HFFc6 (cell line): ENCODE measurements at regions not wholly inside any gene's neighbourhood (a gene's known extent, or its start where the extent isn't known, plus 50 kb on each side); places are given as distances from the start of the nearest gene placed in this dataset.

Experiments used
- DNase-seq: peaks from one replicate; pipeline ENCODE4 v3.0.0-alpha.2; 2018
- H3K27ac Mint-ChIP-seq: 2 replicates; pipeline ENCODE4 v1.8.0; 2020; ENCODE audit warnings: mild to moderate bottlenecking, mixed read lengths
- H3K27me3 Mint-ChIP-seq: 2 replicates; pipeline ENCODE4 v1.8.0; 2021; ENCODE audit warnings: mild to moderate bottlenecking, moderate library complexity, mixed read lengths; ENCODE audit not compliant: insufficient read depth
- H3K36me3 Mint-ChIP-seq: 2 replicates; pipeline ENCODE4 v1.8.0; 2021; ENCODE audit warnings: low read depth, mixed read lengths
- H3K4me1 Mint-ChIP-seq: 2 replicates; pipeline ENCODE4 v1.8.0; 2020; ENCODE audit warnings: low read depth, mixed read lengths
- H3K4me3 Mint-ChIP-seq: 2 replicates; pipeline ENCODE4 v1.8.0; 2020; ENCODE audit warnings: mild to moderate bottlenecking, moderate library complexity, mixed read lengths
- H3K9me3 Mint-ChIP-seq: 2 replicates; pipeline ENCODE4 v1.8.0; 2020; ENCODE audit warnings: mild to moderate bottlenecking, mixed read lengths
- TF ChIP-seq, protein P1 (sequence below): fragments of 200-600 bp; sonication (generic); IDR thresholded peaks from 2 replicates; pipeline ENCODE4 v1.5.0; 2021; ENCODE audit warnings: antibody characterized with exemption, mild to moderate bottlenecking

DNA sequence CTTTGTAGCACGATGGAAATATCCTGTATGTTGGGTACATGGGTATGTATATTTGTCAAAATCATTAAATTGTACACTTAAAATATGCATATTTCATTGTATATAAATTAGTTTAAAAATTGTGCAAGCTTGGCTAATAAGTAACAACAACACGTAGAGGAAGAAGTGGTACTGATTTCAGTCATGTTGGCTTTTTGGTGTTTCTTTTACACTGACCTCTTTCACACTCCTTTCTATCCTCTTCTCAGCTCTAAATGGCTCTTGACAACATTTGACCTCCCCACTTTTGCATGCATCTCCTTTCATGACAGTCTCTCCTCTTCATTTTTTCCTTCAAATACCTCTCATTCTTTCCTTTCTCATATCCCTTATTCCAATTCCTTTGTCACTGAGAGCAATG is 801.4 kb upstream of the ZEB2 start:
- no peak overlapping the region for H3K4me3 Mint-ChIP-seq

DNA sequence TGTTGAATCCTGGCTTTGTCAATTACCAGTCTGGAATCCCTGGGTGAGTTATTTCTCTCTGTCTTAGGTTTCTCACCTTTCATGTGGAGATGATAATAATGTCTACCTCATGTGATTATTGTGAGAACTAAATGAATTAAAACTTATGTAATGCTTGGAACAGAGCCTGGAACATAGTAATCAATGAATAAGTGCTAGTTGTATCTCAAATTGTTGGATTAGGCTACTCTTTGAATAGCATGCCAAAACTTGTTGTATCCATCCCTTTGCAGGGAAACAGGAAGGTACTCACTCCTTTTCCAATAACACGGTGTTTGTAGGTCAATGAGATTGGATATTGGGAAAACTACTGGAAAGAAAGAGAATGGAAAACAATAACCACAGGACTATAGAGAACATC is 796.6 kb upstream of the ZEB2 start:
- TF ChIP-seq, protein P1, sequence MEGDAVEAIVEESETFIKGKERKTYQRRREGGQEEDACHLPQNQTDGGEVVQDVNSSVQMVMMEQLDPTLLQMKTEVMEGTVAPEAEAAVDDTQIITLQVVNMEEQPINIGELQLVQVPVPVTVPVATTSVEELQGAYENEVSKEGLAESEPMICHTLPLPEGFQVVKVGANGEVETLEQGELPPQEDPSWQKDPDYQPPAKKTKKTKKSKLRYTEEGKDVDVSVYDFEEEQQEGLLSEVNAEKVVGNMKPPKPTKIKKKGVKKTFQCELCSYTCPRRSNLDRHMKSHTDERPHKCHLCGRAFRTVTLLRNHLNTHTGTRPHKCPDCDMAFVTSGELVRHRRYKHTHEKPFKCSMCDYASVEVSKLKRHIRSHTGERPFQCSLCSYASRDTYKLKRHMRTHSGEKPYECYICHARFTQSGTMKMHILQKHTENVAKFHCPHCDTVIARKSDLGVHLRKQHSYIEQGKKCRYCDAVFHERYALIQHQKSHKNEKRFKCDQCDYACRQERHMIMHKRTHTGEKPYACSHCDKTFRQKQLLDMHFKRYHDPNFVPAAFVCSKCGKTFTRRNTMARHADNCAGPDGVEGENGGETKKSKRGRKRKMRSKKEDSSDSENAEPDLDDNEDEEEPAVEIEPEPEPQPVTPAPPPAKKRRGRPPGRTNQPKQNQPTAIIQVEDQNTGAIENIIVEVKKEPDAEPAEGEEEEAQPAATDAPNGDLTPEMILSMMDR = no peak
- Mint-ChIP-seq H3K4me1 (no peaks in the 10 kb centered on the region), H3K9me3 (peaks cover 6% of the 10 kb centered on the region), H3K4me3 (no peak overlapping the region), H3K27ac (no peak overlapping the region), H3K36me3 (peaks cover 12% of the 10 kb centered on the region), H3K27me3 (peaks cover 1% of the 10 kb centered on the region)
- DNase-seq = no peak

More for the DNA sequence above, 801.4 kb upstream of the ZEB2 start:
- no peaks in the 10 kb centered on the region for H3K27me3 Mint-ChIP-seq
- no peak overlapping the region for H3K27ac Mint-ChIP-seq
- DNase-seq = no peak
- H3K9me3 Mint-ChIP-seq = no peaks in the 10 kb centered on the region
- no peaks in the 10 kb centered on the region for H3K36me3 Mint-ChIP-seq
- TF ChIP-seq, protein P1 = no peak
- H3K4me1 Mint-ChIP-seq = peaks cover 14% of the 10 kb centered on the region

DNA sequence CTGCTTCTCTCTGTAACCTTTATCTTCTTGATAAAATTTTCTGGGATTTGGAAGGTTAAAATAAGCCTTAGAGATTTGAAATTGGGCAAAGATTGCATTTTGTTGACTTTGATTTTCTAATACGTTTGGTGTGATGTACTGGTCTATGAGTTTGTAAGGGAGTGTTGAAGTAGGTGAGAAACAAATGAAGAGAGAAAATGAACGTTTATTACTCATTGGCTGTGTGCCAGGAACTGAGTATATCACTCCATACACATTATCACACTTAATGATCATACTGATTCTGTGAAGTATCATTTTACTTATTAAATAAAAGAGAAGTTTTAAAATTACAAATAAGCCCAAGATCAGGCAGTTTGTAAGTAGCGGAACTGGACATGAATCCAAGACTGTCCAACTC is 795.1 kb upstream of the ZEB2 start:
- H3K27me3 Mint-ChIP-seq = peaks cover 1% of the 10 kb centered on the region
- no peak for DNase-seq
- H3K4me1 Mint-ChIP-seq = no peaks in the 10 kb centered on the region

DNA sequence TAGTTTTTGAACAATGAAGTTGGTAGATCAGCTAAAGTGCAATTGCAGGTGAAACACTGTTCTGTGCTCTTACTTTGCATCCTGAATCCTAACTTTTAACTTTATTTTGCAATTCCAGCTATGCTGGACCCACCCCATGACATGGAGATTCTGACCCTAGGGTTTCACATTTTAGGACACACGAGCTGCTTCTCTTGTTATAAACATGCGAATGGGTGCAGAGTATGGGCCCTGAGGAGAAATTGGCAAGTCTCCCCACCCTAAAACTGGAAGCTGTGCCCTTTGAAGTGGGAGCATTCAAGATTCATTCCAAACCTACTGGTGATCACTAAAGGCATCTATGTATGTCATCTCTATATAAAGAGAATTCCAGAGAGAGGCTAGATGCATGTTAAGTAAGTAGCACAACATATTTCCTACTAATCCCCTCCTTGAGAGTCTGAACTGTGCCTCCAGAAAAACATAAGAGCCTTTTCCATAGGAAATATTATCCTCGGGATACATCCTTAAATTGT is 794.3 kb upstream of the ZEB2 start:
- DNase-seq = no peak
- peaks cover 12% of the 10 kb centered on the region for H3K9me3 Mint-ChIP-seq
- no peaks in the 10 kb centered on the region for H3K4me1 Mint-ChIP-seq
- peaks cover 1% of the 10 kb centered on the region for H3K27me3 Mint-ChIP-seq
- H3K27ac Mint-ChIP-seq = no peak overlapping the region
- H3K36me3 Mint-ChIP-seq = peaks cover 18% of the 10 kb centered on the region
- TF ChIP-seq, protein P1 = no peak
- no peak overlapping the region for H3K4me3 Mint-ChIP-seq

More for the DNA sequence above, 795.1 kb upstream of the ZEB2 start:
- TF ChIP-seq, protein P1 = no peak
- no peak overlapping the region for H3K4me3 Mint-ChIP-seq
- no peak overlapping the region for H3K27ac Mint-ChIP-seq
- peaks cover 12% of the 10 kb centered on the region for H3K9me3 Mint-ChIP-seq
- H3K36me3 Mint-ChIP-seq = peaks cover 18% of the 10 kb centered on the region

DNA sequence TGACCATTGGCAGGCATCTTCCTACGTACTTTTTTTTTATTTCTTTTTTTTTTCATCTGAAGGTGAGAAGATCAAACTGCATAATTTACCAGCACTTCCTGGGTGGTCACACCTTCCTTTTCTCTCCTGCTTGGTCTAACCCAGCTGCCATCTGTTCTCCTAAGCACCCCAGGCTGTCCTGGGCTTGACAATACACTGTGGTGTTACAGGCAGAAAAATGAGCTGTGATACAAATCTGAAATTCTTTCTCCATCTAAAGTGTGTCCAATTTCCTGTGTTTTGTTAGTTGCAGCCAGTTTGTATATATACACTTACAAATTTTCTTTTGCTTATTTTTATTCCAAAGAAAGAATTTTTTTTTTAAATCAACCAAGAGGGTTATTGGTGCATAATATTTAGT is 786.0 kb upstream of the ZEB2 start:
- DNase-seq = no peak
- no peak overlapping the region for H3K4me3 Mint-ChIP-seq
- peaks cover under 1% of the 10 kb centered on the region; the same call in 1 of the 2 replicates for H3K36me3 Mint-ChIP-seq

More for the DNA sequence above, 786.0 kb upstream of the ZEB2 start:
- H3K27me3 Mint-ChIP-seq = no peaks in the 10 kb centered on the region
- TF ChIP-seq, protein P1 = no peak
- H3K27ac Mint-ChIP-seq = no peak overlapping the region
- H3K4me1 Mint-ChIP-seq = peaks cover 4% of the 10 kb centered on the region; the same call in 1 of the 2 replicates
- H3K9me3 Mint-ChIP-seq = no peaks in the 10 kb centered on the region; the same call in 1 of the 2 replicates
